ENCODE measurements at regions not wholly inside any gene's neighbourhood (a gene's known extent, or its start where the extent isn't known, plus 50 kb on each side); places are given as distances from the start of the nearest gene placed in this dataset.

- TF ChIP-seq, protein P1, sequence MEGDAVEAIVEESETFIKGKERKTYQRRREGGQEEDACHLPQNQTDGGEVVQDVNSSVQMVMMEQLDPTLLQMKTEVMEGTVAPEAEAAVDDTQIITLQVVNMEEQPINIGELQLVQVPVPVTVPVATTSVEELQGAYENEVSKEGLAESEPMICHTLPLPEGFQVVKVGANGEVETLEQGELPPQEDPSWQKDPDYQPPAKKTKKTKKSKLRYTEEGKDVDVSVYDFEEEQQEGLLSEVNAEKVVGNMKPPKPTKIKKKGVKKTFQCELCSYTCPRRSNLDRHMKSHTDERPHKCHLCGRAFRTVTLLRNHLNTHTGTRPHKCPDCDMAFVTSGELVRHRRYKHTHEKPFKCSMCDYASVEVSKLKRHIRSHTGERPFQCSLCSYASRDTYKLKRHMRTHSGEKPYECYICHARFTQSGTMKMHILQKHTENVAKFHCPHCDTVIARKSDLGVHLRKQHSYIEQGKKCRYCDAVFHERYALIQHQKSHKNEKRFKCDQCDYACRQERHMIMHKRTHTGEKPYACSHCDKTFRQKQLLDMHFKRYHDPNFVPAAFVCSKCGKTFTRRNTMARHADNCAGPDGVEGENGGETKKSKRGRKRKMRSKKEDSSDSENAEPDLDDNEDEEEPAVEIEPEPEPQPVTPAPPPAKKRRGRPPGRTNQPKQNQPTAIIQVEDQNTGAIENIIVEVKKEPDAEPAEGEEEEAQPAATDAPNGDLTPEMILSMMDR (IDR thresholded peaks at IDR 0.05; ENCODE audit: low read depth, low read length, missing control alignments) = no peak
- H3K4me3 ChIP-seq (replicated peaks; ENCODE audit: low read depth, low read length) = no peak overlapping the region
- DNase-seq (ENCODE audit: extremely low read depth, low read depth) = no peak
Observed at GRCh38 chr5:82820188-82820587, 257.0 kb downstream of the TMEM167A start.

- TF ChIP-seq, protein P1 (IDR thresholded peaks at IDR 0.05; ENCODE audit: low read depth, low read length, missing control alignments) = no peak
- no peak overlapping the region for H3K4me3 ChIP-seq (replicated peaks; ENCODE audit: low read depth, low read length)
- DNase-seq (ENCODE audit: extremely low read depth, low read depth) = no peak
Observed at GRCh38 chr5:82817897-82818676, 259.1 kb downstream of the TMEM167A start.

- no peak for DNase-seq (ENCODE audit: extremely low read depth, low read depth)
- TF ChIP-seq, protein P1 (IDR thresholded peaks at IDR 0.05; ENCODE audit: low read depth, low read length, missing control alignments) = no peak
- H3K4me3 ChIP-seq (replicated peaks; ENCODE audit: low read depth, low read length) = no peak overlapping the region
Observed at GRCh38 chr5:82816926-82817325, 260.3 kb downstream of the TMEM167A start.

DNA sequence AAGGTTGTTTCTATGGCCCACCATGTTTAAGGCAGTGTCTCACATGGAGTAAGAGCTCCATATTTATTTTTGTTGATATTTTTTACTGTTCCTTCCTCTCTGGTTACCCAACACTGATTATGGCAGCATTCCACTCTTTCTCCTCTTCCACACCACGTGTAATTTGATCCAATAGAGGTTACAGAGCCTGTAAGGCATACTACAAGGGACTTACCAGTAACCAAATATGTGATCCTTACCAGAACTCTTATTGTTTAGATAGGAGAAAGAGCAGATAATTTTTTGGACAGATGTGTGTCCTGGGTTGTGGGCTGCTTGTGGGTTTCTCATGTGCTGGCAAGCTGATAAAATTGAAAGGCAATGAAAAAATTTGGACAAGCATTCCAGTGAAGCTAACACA is 261.3 kb downstream of the TMEM167A start:
- TF ChIP-seq, protein P1 (IDR thresholded peaks at IDR 0.05; ENCODE audit: low read depth, low read length, missing control alignments) = no peak
- no peak overlapping the region for H3K4me3 ChIP-seq (replicated peaks; ENCODE audit: low read depth, low read length)
- no peak for DNase-seq (ENCODE audit: extremely low read depth, low read depth)

DNA sequence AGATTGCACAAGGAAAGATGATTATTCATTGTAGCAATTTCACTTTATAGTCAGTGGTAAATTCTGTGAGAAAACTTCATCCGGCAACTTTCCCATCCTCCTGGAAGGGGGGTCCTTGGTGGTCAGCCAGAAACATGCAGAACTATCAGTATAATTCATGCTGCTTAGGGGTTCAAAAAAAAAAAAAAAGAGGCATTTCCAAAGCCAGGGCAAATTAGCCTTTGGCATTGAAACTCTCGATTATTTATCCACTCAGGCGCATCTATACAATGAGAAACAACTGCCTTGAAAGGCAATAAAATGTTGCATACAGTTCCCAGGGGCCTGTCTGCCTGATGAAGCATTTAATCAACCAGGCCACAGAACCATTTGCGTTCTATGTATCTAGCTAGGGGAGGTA is 263.3 kb downstream of the TMEM167A start:
- no peak overlapping the region for H3K4me3 ChIP-seq (replicated peaks; ENCODE audit: low read depth, low read length)
- no peak for DNase-seq (ENCODE audit: extremely low read depth, low read depth)
- TF ChIP-seq, protein P1 (IDR thresholded peaks at IDR 0.05; ENCODE audit: low read depth, low read length, missing control alignments) = no peak

DNA sequence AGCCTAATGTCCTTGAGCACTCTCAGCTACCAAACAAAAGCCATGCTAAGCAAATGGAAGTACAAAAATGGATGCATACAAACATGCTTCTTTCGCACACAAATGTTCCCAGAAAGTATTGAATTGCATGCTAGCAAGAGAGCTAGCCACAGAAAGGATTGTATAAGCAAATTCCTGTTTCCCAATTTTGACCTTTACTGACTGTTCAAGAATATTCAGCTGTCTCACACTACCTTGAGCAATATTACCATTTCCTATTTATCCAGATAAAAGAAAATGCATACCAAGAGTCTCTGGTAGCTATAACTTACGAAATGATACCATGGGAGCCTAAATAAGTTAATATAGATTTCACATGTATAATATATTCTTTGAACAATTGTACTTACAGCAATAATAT is 264.6 kb downstream of the TMEM167A start:
- H3K4me3 ChIP-seq (replicated peaks; ENCODE audit: low read depth, low read length) = no peak overlapping the region
- DNase-seq (ENCODE audit: extremely low read depth, low read depth) = no peak
- TF ChIP-seq, protein P1 (IDR thresholded peaks at IDR 0.05; ENCODE audit: low read depth, low read length, missing control alignments) = no peak

- H3K4me3 ChIP-seq (replicated peaks; ENCODE audit: low read depth, low read length) = no peak overlapping the region
- TF ChIP-seq, protein P1 (IDR thresholded peaks at IDR 0.05; ENCODE audit: low read depth, low read length, missing control alignments) = no peak
- no peak for DNase-seq (ENCODE audit: extremely low read depth, low read depth)
Observed at GRCh38 chr5:82811490-82811889, 265.7 kb downstream of the TMEM167A start.
